Activated naive CD4-positive, alpha-beta T cell treated with anti-CD3 and anti-CD28 coated beads, Interleukin-2, amount 10 ng/mL, durations not matched to agents 7 days and 5 days (primary cell): ENCODE measurements at regions not wholly inside any gene's neighbourhood (a gene's known extent, or its start where the extent isn't known, plus 50 kb on each side); places are given as distances from the start of the nearest gene placed in this dataset.

Experiments
- CTCF ChIA-PET: fragments of 350-600 bp; sonication (Branson Sonifier 250); formaldehyde crosslinking; loops from one replicate; lab custom pipeline; 2021; ENCODE audit warnings: antibody characterized with exemption; lab: Charles Lee
- DNase-seq: peaks from one replicate; pipeline ENCODE4 v3.0.0-alpha.2; 2020
- H3K27ac Mint-ChIP-seq: one replicate; pipeline ENCODE4 v1.8.0; 2021; ENCODE audit warnings: mild to moderate bottlenecking, moderate library complexity, mixed read lengths
- H3K27me3 Mint-ChIP-seq: one replicate; pipeline ENCODE4 v1.8.0; 2021; ENCODE audit warnings: mild to moderate bottlenecking, mixed read lengths
- H3K36me3 Mint-ChIP-seq: one replicate; pipeline ENCODE4 v1.8.0; 2021; ENCODE audit warnings: mixed read lengths
- H3K4me1 Mint-ChIP-seq: one replicate; pipeline ENCODE4 v1.8.0; 2021; ENCODE audit warnings: mixed read lengths
- H3K4me3 Mint-ChIP-seq: one replicate; pipeline ENCODE4 v1.8.0; 2021; ENCODE audit warnings: mild to moderate bottlenecking, moderate library complexity, mixed read lengths
- H3K9me3 Mint-ChIP-seq: one replicate; pipeline ENCODE4 v1.8.0; 2021; ENCODE audit warnings: mixed read lengths

DNA sequence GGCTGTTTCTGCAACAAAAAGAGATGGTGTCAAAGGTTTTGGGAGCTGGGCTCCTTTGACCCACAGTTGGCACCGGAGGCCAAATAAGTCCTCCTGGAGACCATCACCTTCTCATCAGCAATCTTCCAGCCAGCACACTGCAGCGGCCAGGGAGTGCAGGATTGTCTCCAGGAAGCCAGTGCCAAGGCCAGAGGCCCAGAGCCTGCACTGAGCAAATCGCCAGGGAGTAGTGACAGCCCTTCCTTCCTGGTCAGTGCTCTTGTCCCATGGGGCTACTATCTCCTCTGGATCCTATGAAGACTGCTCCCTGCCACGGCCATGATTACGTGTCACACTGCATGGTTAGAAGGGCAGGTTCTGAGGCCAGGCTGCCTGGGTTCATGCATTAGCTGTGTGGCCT, 134.3 kb upstream of the CRHR1 start:
- CTCF ChIA-PET, result interaction anchor here (1.2 kb wide), 1 partner anchor 9 kb away, joined by 7 read pairs; no protein-coding TSS in a partner anchor
- no peak for DNase-seq
- Mint-ChIP-seq H3K4me1 (peaks cover 6% of the 10 kb centered on the region), H3K27ac (no peak overlapping the region), H3K4me3 (no peak overlapping the region), H3K9me3 (no peaks in the 10 kb centered on the region), H3K36me3 (no peaks in the 10 kb centered on the region), H3K27me3 (peaks cover 4% of the 10 kb centered on the region)

- Mint-ChIP-seq H3K36me3 (no peaks in the 10 kb centered on the region), H3K4me3 (no peak overlapping the region), H3K4me1 (peaks cover 6% of the 10 kb centered on the region), H3K9me3 (no peaks in the 10 kb centered on the region), H3K27me3 (peaks cover 4% of the 10 kb centered on the region), H3K27ac (no peak overlapping the region)
- DNase-seq, result no peak
- CTCF ChIA-PET, result no interaction called here
Measured at GRCh38 chr17:45650561-45650960, 133.6 kb upstream of the CRHR1 start.

GRCh38 chr17:45651145-45651709, 132.9 kb upstream of the CRHR1 start:
- Mint-ChIP-seq H3K4me3 (no peak overlapping the region), H3K4me1 (peaks cover 2% of the 10 kb centered on the region), H3K27ac (no peak overlapping the region), H3K27me3 (peaks cover 3% of the 10 kb centered on the region), H3K9me3 (no peaks in the 10 kb centered on the region), H3K36me3 (no peaks in the 10 kb centered on the region)
- no peak for DNase-seq
- CTCF ChIA-PET, result no interaction called here

GRCh38 chr17:45653616-45654015, 130.5 kb upstream of the CRHR1 start:
- Mint-ChIP-seq H3K4me3 (no peak overlapping the region), H3K27me3 (no peaks in the 10 kb centered on the region), H3K4me1 (no peaks in the 10 kb centered on the region), H3K9me3 (no peaks in the 10 kb centered on the region), H3K36me3 (no peaks in the 10 kb centered on the region), H3K27ac (no peak overlapping the region)
- CTCF ChIA-PET, result no interaction called here
- DNase-seq, result no peak

GRCh38 chr17:45656527-45657181, 127.5 kb upstream of the CRHR1 start:
- Mint-ChIP-seq H3K4me3 (no peak overlapping the region), H3K36me3 (no peaks in the 10 kb centered on the region), H3K27ac (no peak overlapping the region), H3K9me3 (no peaks in the 10 kb centered on the region), H3K27me3 (peaks cover 17% of the 10 kb centered on the region), H3K4me1 (no peaks in the 10 kb centered on the region)
- CTCF ChIA-PET, result interaction anchor here (1.7 kb wide), 1 partner anchor 16 kb away, joined by 8 read pairs; no protein-coding TSS in a partner anchor
- DNase-seq, result no peak

- peaks cover 36% of the 10 kb centered on the region for H3K27me3 Mint-ChIP-seq
- H3K4me1 Mint-ChIP-seq, result no peaks in the 10 kb centered on the region
- H3K9me3 Mint-ChIP-seq, result no peaks in the 10 kb centered on the region
- H3K36me3 Mint-ChIP-seq, result no peaks in the 10 kb centered on the region
- H3K4me3 Mint-ChIP-seq, result no peak overlapping the region
- H3K27ac Mint-ChIP-seq, result no peak overlapping the region
- CTCF ChIA-PET, result interaction anchor here (1.4 kb wide), 1 partner anchor 20 kb away, joined by 3 read pairs; no protein-coding TSS in a partner anchor
- DNase-seq, result no peak
Measured at GRCh38 chr17:45660474-45660873, 123.6 kb upstream of the CRHR1 start.

GRCh38 chr17:45662432-45662831, 121.7 kb upstream of the CRHR1 start:
- Mint-ChIP-seq H3K27me3 (peaks cover 43% of the 10 kb centered on the region), H3K4me1 (no peaks in the 10 kb centered on the region)
- CTCF ChIA-PET, result interaction anchor here (1.3 to 1.5 kb wide), 2 partner anchors 14 to 22 kb away, joined by 3 read pairs; no protein-coding TSS in a partner anchor

GRCh38 chr17:45663772-45664171, 120.3 kb upstream of the CRHR1 start:
- Mint-ChIP-seq H3K27me3 (peaks cover 49% of the 10 kb centered on the region), H3K4me3 (no peak overlapping the region), H3K36me3 (no peaks in the 10 kb centered on the region), H3K9me3 (no peaks in the 10 kb centered on the region), H3K27ac (no peak overlapping the region), H3K4me1 (no peaks in the 10 kb centered on the region)
- CTCF ChIA-PET, result no interaction called here
- no peak for DNase-seq

More at GRCh38 chr17:45662432-45662831, 121.7 kb upstream of the CRHR1 start:
- Mint-ChIP-seq H3K27ac (no peak overlapping the region), H3K9me3 (no peaks in the 10 kb centered on the region), H3K36me3 (no peaks in the 10 kb centered on the region), H3K4me3 (no peak overlapping the region)
- no peak for DNase-seq

GRCh38 chr17:45664921-45665320, 119.2 kb upstream of the CRHR1 start:
- H3K36me3 Mint-ChIP-seq, result no peaks in the 10 kb centered on the region
- CTCF ChIA-PET, result no interaction called here

GRCh38 chr17:45666046-45666600, 118.0 kb upstream of the CRHR1 start:
- CTCF ChIA-PET, result interaction anchor here (0.7 to 0.9 kb wide), 3 partner anchors 18 to 186 kb away, joined by 3 read pairs; no protein-coding TSS in a partner anchor
- Mint-ChIP-seq H3K36me3 (no peaks in the 10 kb centered on the region), H3K4me3 (no peak overlapping the region), H3K27me3 (peaks cover 36% of the 10 kb centered on the region), H3K27ac (no peak overlapping the region), H3K4me1 (no peaks in the 10 kb centered on the region), H3K9me3 (no peaks in the 10 kb centered on the region)
- DNase-seq, result no peak

More at GRCh38 chr17:45664921-45665320, 119.2 kb upstream of the CRHR1 start:
- peaks cover 46% of the 10 kb centered on the region for H3K27me3 Mint-ChIP-seq
- no peaks in the 10 kb centered on the region for H3K4me1 Mint-ChIP-seq
- no peak overlapping the region for H3K4me3 Mint-ChIP-seq
- DNase-seq, result no peak
- no peaks in the 10 kb centered on the region for H3K9me3 Mint-ChIP-seq
- H3K27ac Mint-ChIP-seq, result no peak overlapping the region

GRCh38 chr17:45666641-45667040, 117.5 kb upstream of the CRHR1 start:
- Mint-ChIP-seq H3K4me1 (no peaks in the 10 kb centered on the region), H3K27ac (no peak overlapping the region), H3K36me3 (no peaks in the 10 kb centered on the region), H3K4me3 (no peak overlapping the region), H3K9me3 (no peaks in the 10 kb centered on the region), H3K27me3 (peaks cover 32% of the 10 kb centered on the region)
- DNase-seq, result no peak
- CTCF ChIA-PET, result interaction anchor here (0.8 to 0.9 kb wide), 2 partner anchors 27 to 186 kb away, joined by 3 read pairs; no protein-coding TSS in a partner anchor

GRCh38 chr17:45667591-45668171, 116.4 kb upstream of the CRHR1 start:
- H3K27ac Mint-ChIP-seq, result no peak overlapping the region
- H3K36me3 Mint-ChIP-seq, result no peaks in the 10 kb centered on the region
- H3K9me3 Mint-ChIP-seq, result no peaks in the 10 kb centered on the region
- CTCF ChIA-PET, result no interaction called here
- DNase-seq, result no peak
- H3K4me3 Mint-ChIP-seq, result no peak overlapping the region
- H3K27me3 Mint-ChIP-seq, result peaks cover 37% of the 10 kb centered on the region
- no peaks in the 10 kb centered on the region for H3K4me1 Mint-ChIP-seq

- H3K36me3 Mint-ChIP-seq, result no peaks in the 10 kb centered on the region
Measured at GRCh38 chr17:45668316-45668715, 115.8 kb upstream of the CRHR1 start.

DNA sequence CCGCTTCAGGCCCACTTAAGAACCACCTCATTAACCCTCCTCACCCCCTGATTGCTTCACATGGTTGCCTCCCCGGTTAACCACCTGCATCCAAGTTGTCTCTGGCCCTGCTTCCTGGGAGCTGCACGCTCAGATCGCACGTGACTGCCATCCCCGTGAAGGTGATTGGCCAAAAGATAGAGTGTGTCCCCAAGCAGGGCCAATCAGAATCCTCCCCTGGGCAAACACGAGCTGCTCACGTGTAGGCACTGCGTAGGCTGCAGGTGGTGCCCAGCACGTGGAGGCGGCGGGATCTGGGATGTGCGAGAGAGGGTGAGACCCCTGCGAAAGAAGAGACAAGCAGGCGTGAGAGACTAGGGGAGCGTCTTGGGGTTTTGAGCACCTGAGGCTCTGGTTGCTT, 111.8 kb upstream of the CRHR1 start:
- H3K4me3 Mint-ChIP-seq, result no peak overlapping the region
- no peak for DNase-seq
- H3K4me1 Mint-ChIP-seq, result no peaks in the 10 kb centered on the region
- no peak overlapping the region for H3K27ac Mint-ChIP-seq
- CTCF ChIA-PET, result no interaction called here
- H3K27me3 Mint-ChIP-seq, result peaks cover 21% of the 10 kb centered on the region
- H3K36me3 Mint-ChIP-seq, result no peaks in the 10 kb centered on the region
- no peaks in the 10 kb centered on the region for H3K9me3 Mint-ChIP-seq

More at GRCh38 chr17:45668316-45668715, 115.8 kb upstream of the CRHR1 start:
- Mint-ChIP-seq H3K9me3 (no peaks in the 10 kb centered on the region), H3K27ac (no peak overlapping the region), H3K4me3 (no peak overlapping the region), H3K4me1 (no peaks in the 10 kb centered on the region), H3K27me3 (peaks cover 35% of the 10 kb centered on the region)
- CTCF ChIA-PET, result no interaction called here
- no peak for DNase-seq
